Heart right ventricle (tissue), 16 donors: ENCODE measurements at regions not wholly inside any gene's neighbourhood (a gene's known extent, or its start where the extent isn't known, plus 50 kb on each side); places are given as distances from the start of the nearest gene placed in this dataset.

Experiments
- ATAC-seq, 8 donors: fragments of 200-7000 bp; cut with Tn5 transposase; one replicate each; pipeline ENCODE4 v1.9.1; 2020; ENCODE audit warnings: mild to moderate bottlenecking in 8 of 8, moderate library complexity in 8 of 8, moderate number of reproducible peaks in 1 of 8
- DNase-seq, 2 donors: peaks; one replicate each; pipeline ENCODE4 v3.0.0-alpha.2; 2020
- H3K27ac ChIP-seq, 10 donors: fragments of 200-600 bp; sonication (generic) in 2 of 10; one replicate each; pipeline versions ENCODE4 v1.5.0 to v1.8.0; 2020 to 2022; ENCODE audit warnings: mild to moderate bottlenecking in 3 of 10
- H3K27me3 ChIP-seq, 7 donors: fragments of 200-600 bp; one replicate each; pipeline ENCODE4 v1.8.0; 2021 to 2022; ENCODE audit warnings: mild to moderate bottlenecking in 2 of 7
- H3K36me3 ChIP-seq, 9 donors: fragments of 200-600 bp; sonication (generic) in 1 of 9; one replicate each; pipeline versions ENCODE4 v1.5.0 to v1.8.0; 2020 to 2022; ENCODE audit warnings: mild to moderate bottlenecking in 2 of 9
- H3K4me1 ChIP-seq, 9 donors: fragments of 200-600 bp; sonication (generic) in 1 of 9; one replicate each; pipeline versions ENCODE4 v1.5.0 to v1.8.0; 2020 to 2022; ENCODE audit warnings: mild to moderate bottlenecking in 4 of 9
- H3K4me3 ChIP-seq, 10 donors: fragments of 200-600 bp; sonication (generic) in 2 of 10; one replicate each; pipeline versions ENCODE4 v1.5.0 to v1.8.0; 2020 to 2022; ENCODE audit warnings: mild to moderate bottlenecking in 7 of 10, moderate library complexity in 2 of 10
- H3K9me3 ChIP-seq, 11 donors: fragments of 200-600 bp in 10 of 11; sonication (generic) in 2 of 11; one replicate each; pipeline versions ENCODE4 v1.5.0 to v1.8.0; 2013 to 2022; ENCODE audit warnings: mild to moderate bottlenecking in 2 of 11, control low read depth in 1 of 11, moderate library complexity in 1 of 11
- CTCF ChIP-seq, 9 donors: fragments of 200-600 bp; sonication (generic) in 2 of 9; IDR thresholded peaks; one replicate each; pipeline versions ENCODE4 v1.5.0 to v1.8.0; 2021 to 2022; ENCODE audit warnings: antibody characterized with exemption in 9 of 9, mild to moderate bottlenecking in 5 of 9, moderate library complexity in 1 of 9
- WGBS, 2 donors: extraction: QIAGEN DNeasy Blood & Tissue Kit; methylation state at CpG; one replicate each; pipeline ENCODE4 v1.1.7; 2013; ENCODE audit warnings: inconsistent platforms in 1 of 2; 5-methylcytosine and 5-hydroxymethylcytosine counted together
- intact Hi-C, 10 donors: fragments of 100-400 bp; cut with DNase I; formaldehyde crosslinking; loops; one replicate each; pipeline versions ENCODE4 v1.11.1 to v1.14.2; 2022
- donor health status: Arrhythmogenic right ventricular cardiomyopathy.
- donor health status: ischemic (EF 13 %, LVEDD 7.1; RV severe dilation, severe dysfunction).
- donor health status: healthy with polysubstance abuse.
- donor health status: DM: no; HTN: yes; CAD: no.
- donor health status: DM: no; HTN: no; CAD: no.
- donor health status: ischemic (EF 25% LVEDD 6.9; RV normal size, moderate dysfunction).
- donor health status: ischemic (EF 25% LVEDD 5.7; RV mildly dilated, moderate dysfunction).
- donor health status: healthy.
- donor health status: DM: yes; HTN: yes; CAD: no.
- donor health status: Ischemic cardiomyopathy.
- donor health status: ischemic (EF 35%, LVEDD 5.7; RV mildly dilated, moderate dysfunction).
- donor health status: nonischemic (EF 11% LVEDD 7.7; RV severe dilation, severe dysfunction).
- donor health status: DM: yes; HTN: yes; CAD: no.
- donor health status: PGD.
- donor health status: ischemic (EF 29% LVEDD 5.4; RV normal size, mild dysfunction).
- donor health status: nonischemic (EF 23%, LVEDD 6.1; RV moderate dilation, normal function).

- H3K4me1 ChIP-seq: peaks cover 0 to 34% (median 0%) of the 10 kb centered on the region in 9 donors
- intact Hi-C loops: no loop called here
- ATAC-seq (no peak), DNase-seq (no peak)
- no peaks in the 10 kb centered on the region for H3K36me3 ChIP-seq
- H3K4me3 ChIP-seq: no peak overlapping the region
- 73 to 87% methylated on average over 6 of the region's 6 CpGs for WGBS, 2 donors
- H3K9me3 ChIP-seq: no peaks in the 10 kb centered on the region
- H3K27ac ChIP-seq: no peak overlapping the region
- H3K27me3 ChIP-seq: no peaks in the 10 kb centered on the region
- no peak for TF ChIP-seq CTCF (IDR thresholded peaks at IDR 0.05)
Measured at GRCh38 chr2:181396256-181397123, 60.7 kb upstream of the ITGA4 start.

- Histone ChIP-seq H3K9me3 (no peaks in the 10 kb centered on the region), H3K4me1 (peaks cover 0 to 34% (median 0%) of the 10 kb centered on the region in 9 donors), H3K4me3 (no peak overlapping the region), H3K27me3 (no peaks in the 10 kb centered on the region), H3K27ac (no peak overlapping the region), H3K36me3 (no peaks in the 10 kb centered on the region)
- 86 to 88% methylated on average over 4 of the region's 4 CpGs for WGBS, 2 donors
- no peak for DNase-seq
- no peak for ATAC-seq
- intact Hi-C loops: no loop called here
- no peak for TF ChIP-seq CTCF (IDR thresholded peaks at IDR 0.05)
Measured at GRCh38 chr2:181397331-181397730, 59.9 kb upstream of the ITGA4 start.

- DNase-seq (no peak), ATAC-seq (no peak)
- Histone ChIP-seq H3K4me1 (peaks cover 0 to 34% (median 0%) of the 10 kb centered on the region in 9 donors), H3K9me3 (no peaks in the 10 kb centered on the region), H3K36me3 (no peaks in the 10 kb centered on the region), H3K27ac (no peak overlapping the region), H3K27me3 (no peaks in the 10 kb centered on the region), H3K4me3 (no peak overlapping the region)
- intact Hi-C loops: no loop called here
- 93 to 94% methylated on average over 1 of the region's 1 CpG for WGBS, 2 donors
- TF ChIP-seq CTCF (IDR thresholded peaks at IDR 0.05): no peak
Measured at GRCh38 chr2:181398000-181398399, 59.2 kb upstream of the ITGA4 start.

- H3K4me1 ChIP-seq: peaks cover 0 to 24% (median 0%) of the 10 kb centered on the region in 9 donors
- no peak for TF ChIP-seq CTCF (IDR thresholded peaks at IDR 0.05)
- ATAC-seq: no peak
- no peak overlapping the region for H3K4me3 ChIP-seq
- no peaks in the 10 kb centered on the region for H3K9me3 ChIP-seq
- no peak for DNase-seq
- intact Hi-C loops: no loop called here
- H3K27me3 ChIP-seq: no peaks in the 10 kb centered on the region
- H3K36me3 ChIP-seq: no peaks in the 10 kb centered on the region
- WGBS, 2 donors: 83 to 90% methylated on average over 4 of the region's 4 CpGs
- H3K27ac ChIP-seq: no peak overlapping the region
Measured at GRCh38 chr2:181399027-181399426, 58.2 kb upstream of the ITGA4 start.
